Mesendoderm (in vitro differentiated cells): ENCODE measurements at regions not wholly inside any gene's neighbourhood (a gene's known extent, or its start where the extent isn't known, plus 50 kb on each side); places are given as distances from the start of the nearest gene placed in this dataset.

Experiments used
- DNase-seq: peaks from one replicate; pipeline ENCODE4 v3.0.0; 2013
- H2AK5ac ChIP-seq: 2 replicates; pipeline ENCODE4 v1.6.1; 2013; ENCODE audit warnings: low read length, inconsistent platforms
- H2BK120ac ChIP-seq: 2 replicates; pipeline ENCODE4 v1.6.1; 2013; ENCODE audit warnings: low read depth, mild to moderate bottlenecking, low read length, moderate library complexity, mixed read lengths
- H2BK15ac ChIP-seq: replicated peaks from 2 replicates; pipeline ENCODE4 v1.6.1; 2013; ENCODE audit warnings: low read depth, mild to moderate bottlenecking, moderate library complexity
- H2BK5ac ChIP-seq: 2 replicates; pipeline ENCODE4 v1.6.1; 2013; ENCODE audit warnings: low read length, inconsistent platforms
- H3K18ac ChIP-seq: 2 replicates; pipeline ENCODE4 v1.6.1; 2013; ENCODE audit warnings: mild to moderate bottlenecking, low read length, mixed read lengths
- H3K23ac ChIP-seq: one replicate; pipeline ENCODE4 v1.6.1; 2013; ENCODE audit warnings: low read length
- H3K27ac ChIP-seq: 2 replicates; pipeline ENCODE4 v1.5.1; 2013; ENCODE audit warnings: low read depth, mild to moderate bottlenecking, inconsistent platforms, low read length, moderate library complexity
- H3K27me3 ChIP-seq: 2 replicates; pipeline ENCODE4 v1.6.1; 2013; ENCODE audit warnings: low read length, control low read depth, mild to moderate bottlenecking, inconsistent platforms; ENCODE audit not compliant: insufficient read depth, poor library complexity
- H3K36me3 ChIP-seq: 2 replicates; pipeline ENCODE4 v1.6.1; 2013; ENCODE audit warnings: low read length, inconsistent platforms; ENCODE audit not compliant: control insufficient read depth, insufficient read depth
- H3K4ac ChIP-seq: one replicate; pipeline ENCODE4 v1.6.1; 2013; ENCODE audit warnings: low read depth, mild to moderate bottlenecking, low read length, moderate library complexity
- H3K4me1 ChIP-seq: 2 replicates; pipeline ENCODE4 v1.6.1; 2013; ENCODE audit warnings: low read depth, low read length, inconsistent platforms; ENCODE audit not compliant: control insufficient read depth
- H3K4me2 ChIP-seq: 2 replicates; pipeline ENCODE4 v1.6.1; 2013; ENCODE audit warnings: low read length
- H3K4me3 ChIP-seq: 2 replicates; pipeline ENCODE4 v1.5.1; 2013; ENCODE audit warnings: mild to moderate bottlenecking, low read length
- H3K56ac ChIP-seq: one replicate; pipeline ENCODE4 v1.6.1; 2013; ENCODE audit warnings: low read length
- H3K79me1 ChIP-seq: 2 replicates; pipeline ENCODE4 v1.6.1; 2013; ENCODE audit warnings: low read length, inconsistent platforms
- H3K79me2 ChIP-seq: 2 replicates; pipeline ENCODE4 v1.6.1; 2013; ENCODE audit warnings: mild to moderate bottlenecking, low read length; ENCODE audit not compliant: control insufficient read depth, insufficient read depth
- H3K9ac ChIP-seq: 2 replicates; pipeline ENCODE4 v1.6.1; 2013; ENCODE audit warnings: low read length, inconsistent platforms
- H4K5ac ChIP-seq: one replicate; pipeline ENCODE4 v1.6.1; 2013; ENCODE audit warnings: low read length
- H4K8ac ChIP-seq: one replicate; pipeline ENCODE4 v1.6.1; 2013; ENCODE audit warnings: low read depth, mild to moderate bottlenecking, control low read depth, low read length, moderate library complexity
- WGBS: extraction: QIAGEN DNeasy Blood & Tissue Kit; methylation state at CpG from one replicate; pipeline ENCODE4 v1.1.7; 2013; ENCODE audit warnings: low lambda C conversion rate, missing lambda C conversion rate; ENCODE audit not compliant: insufficient coverage; ENCODE audit errors: extremely low coverage; 5-methylcytosine and 5-hydroxymethylcytosine counted together

DNA sequence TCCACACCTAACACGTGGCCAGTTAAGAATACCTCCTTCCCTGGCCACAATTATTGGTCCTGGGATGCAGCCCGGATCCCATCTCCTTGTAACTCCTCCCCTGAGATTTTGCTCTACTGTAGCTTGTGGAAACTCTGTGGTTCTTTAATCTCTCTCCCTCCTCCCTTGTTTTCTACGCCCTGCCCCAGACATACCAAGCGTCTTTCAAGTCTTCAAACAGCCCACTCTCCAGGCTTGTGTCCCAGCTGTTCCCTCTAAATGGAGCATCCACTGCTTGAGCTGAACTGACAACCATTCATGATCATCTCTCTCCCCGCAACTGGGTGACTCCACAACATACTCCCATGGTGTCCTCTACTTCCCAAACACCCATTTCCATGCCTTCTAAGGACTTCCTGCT is 111.6 kb downstream of the SIPA1L2 start:
- no peak overlapping the region for H2BK15ac ChIP-seq
- peak overlapping the region; percentile 60 for H2AK5ac ChIP-seq
- peak; percentile 63 for DNase-seq
- peak overlapping the region; percentile 72 for H2BK5ac ChIP-seq
- no peak overlapping the region for H3K23ac ChIP-seq
- H4K5ac ChIP-seq, result no peak overlapping the region
- no peak overlapping the region for H3K4me3 ChIP-seq
- H3K56ac ChIP-seq, result no peak overlapping the region
- H3K27ac ChIP-seq, result peak overlapping the region; percentile 7
- H4K8ac ChIP-seq, result no peak overlapping the region
- no peak overlapping the region for H3K4ac ChIP-seq
- no peaks in the 10 kb centered on the region for H3K27me3 ChIP-seq
- H3K36me3 ChIP-seq, result peaks cover 4% of the 10 kb centered on the region
- no peak overlapping the region for H2BK120ac ChIP-seq
- H3K4me2 ChIP-seq, result no peak overlapping the region
- no peak overlapping the region for H3K9ac ChIP-seq
- H3K79me2 ChIP-seq, result peaks cover 28% of the 10 kb centered on the region
- peaks cover 20% of the 10 kb centered on the region for H3K79me1 ChIP-seq
- peaks cover 14% of the 10 kb centered on the region for H3K4me1 ChIP-seq
- WGBS, result no CpG with 5 or more reads among the region's 5 CpGs
- no peak overlapping the region for H3K18ac ChIP-seq

- H2BK15ac ChIP-seq, result no peak overlapping the region
- H3K4ac ChIP-seq, result no peak overlapping the region
- H4K8ac ChIP-seq, result no peak overlapping the region
- H2BK5ac ChIP-seq, result no peak overlapping the region
- H3K4me1 ChIP-seq, result peaks cover 13% of the 10 kb centered on the region
- H3K36me3 ChIP-seq, result peaks cover 4% of the 10 kb centered on the region
- no peak overlapping the region for H3K56ac ChIP-seq
- no peak for DNase-seq
- peaks cover 21% of the 10 kb centered on the region for H3K79me1 ChIP-seq
- no CpG with 5 or more reads among the region's 4 CpGs for WGBS
- H4K5ac ChIP-seq, result no peak overlapping the region
- no peak overlapping the region for H3K23ac ChIP-seq
- H3K18ac ChIP-seq, result no peak overlapping the region
- peaks cover 28% of the 10 kb centered on the region for H3K79me2 ChIP-seq
- no peak overlapping the region for H3K9ac ChIP-seq
- H2BK120ac ChIP-seq, result no peak overlapping the region
- H2AK5ac ChIP-seq, result no peak overlapping the region
- no peak overlapping the region for H3K27ac ChIP-seq
- H3K4me2 ChIP-seq, result no peak overlapping the region
- H3K4me3 ChIP-seq, result no peak overlapping the region
- no peaks in the 10 kb centered on the region for H3K27me3 ChIP-seq
Measured at GRCh38 chr1:232517204-232517603, 112.7 kb downstream of the SIPA1L2 start.

GRCh38 chr1:232515706-232516105 is 114.2 kb downstream of the SIPA1L2 start:
- no peaks in the 10 kb centered on the region for H3K27me3 ChIP-seq
- no peak overlapping the region for H2BK15ac ChIP-seq
- peaks cover 15% of the 10 kb centered on the region for H3K4me1 ChIP-seq
- H3K23ac ChIP-seq, result no peak overlapping the region
- H2BK120ac ChIP-seq, result no peak overlapping the region
- peaks cover 27% of the 10 kb centered on the region for H3K79me2 ChIP-seq
- no peak overlapping the region for H4K8ac ChIP-seq
- H4K5ac ChIP-seq, result no peak overlapping the region
- H2AK5ac ChIP-seq, result no peak overlapping the region
- peak; percentile 84 for DNase-seq
- WGBS, result no CpG with 5 or more reads among the region's 1 CpG
- H3K4ac ChIP-seq, result no peak overlapping the region
- H3K4me3 ChIP-seq, result no peak overlapping the region
- no peak overlapping the region for H3K4me2 ChIP-seq
- H3K9ac ChIP-seq, result no peak overlapping the region
- H3K36me3 ChIP-seq, result peaks cover 4% of the 10 kb centered on the region
- no peak overlapping the region for H3K56ac ChIP-seq
- no peak overlapping the region for H3K27ac ChIP-seq
- peaks cover 19% of the 10 kb centered on the region for H3K79me1 ChIP-seq
- no peak overlapping the region for H2BK5ac ChIP-seq
- H3K18ac ChIP-seq, result no peak overlapping the region

DNA sequence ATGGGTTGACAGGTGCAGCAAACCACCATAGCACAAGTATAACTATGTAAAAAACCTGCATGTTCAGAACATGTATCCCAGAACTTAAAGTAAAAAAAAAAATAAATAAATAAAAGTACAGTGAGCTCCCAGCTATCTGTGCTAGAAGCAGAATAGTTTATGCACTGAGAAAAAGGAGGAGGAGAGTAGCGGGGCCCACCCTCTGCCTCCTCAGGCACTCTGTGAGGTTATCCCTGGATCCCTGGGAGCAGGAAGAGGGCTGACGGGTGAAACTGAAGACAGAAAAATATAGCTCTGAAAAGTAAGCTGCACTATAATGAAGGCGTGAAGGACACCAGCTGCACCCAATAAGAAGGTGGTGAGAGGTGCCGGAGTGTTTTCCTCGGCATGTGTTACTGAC is 117.2 kb downstream of the SIPA1L2 start:
- Histone ChIP-seq H3K79me2 (peaks cover 43% of the 10 kb centered on the region), H3K9ac (no peak overlapping the region), H3K23ac (no peak overlapping the region), H2AK5ac (no peak overlapping the region), H2BK120ac (no peak overlapping the region), H2BK5ac (no peak overlapping the region), H4K5ac (no peak overlapping the region), H3K27me3 (no peaks in the 10 kb centered on the region), H3K4me2 (no peak overlapping the region), H3K56ac (no peak overlapping the region), H3K4me3 (no peak overlapping the region), H3K27ac (no peak overlapping the region), H2BK15ac (no peak overlapping the region), H3K4me1 (peaks cover 20% of the 10 kb centered on the region), H3K18ac (no peak overlapping the region), H3K4ac (no peak overlapping the region), H3K79me1 (peaks cover 14% of the 10 kb centered on the region), H4K8ac (no peak overlapping the region), H3K36me3 (peaks cover 4% of the 10 kb centered on the region)
- no peak for DNase-seq
- no CpG with 5 or more reads among the region's 5 CpGs for WGBS

DNA sequence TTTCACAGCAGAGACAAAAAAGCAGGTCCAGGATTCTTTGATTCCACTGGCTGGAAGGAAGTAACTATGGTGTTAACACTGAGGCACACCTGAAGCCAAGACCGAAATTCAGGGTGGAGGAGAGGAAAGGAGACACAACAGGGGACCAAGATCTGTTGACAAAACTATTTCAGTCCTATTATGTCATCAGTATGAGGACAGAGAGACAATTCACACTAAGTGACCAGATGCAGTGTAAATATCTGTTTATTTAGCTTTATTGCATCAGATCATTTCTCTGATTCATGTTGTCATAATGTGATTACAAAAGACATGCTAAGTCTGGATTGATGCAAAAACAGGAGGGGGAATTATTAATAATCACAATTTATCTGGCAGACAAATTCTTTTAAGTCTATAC is 118.8 kb downstream of the SIPA1L2 start:
- Histone ChIP-seq H3K4me1 (peaks cover 21% of the 10 kb centered on the region), H3K9ac (no peak overlapping the region), H2AK5ac (peak overlapping the region; percentile 18), H3K4me3 (no peak overlapping the region), H3K56ac (no peak overlapping the region), H2BK15ac (no peak overlapping the region), H3K4me2 (no peak overlapping the region), H2BK120ac (no peak overlapping the region), H3K27ac (no peak overlapping the region), H3K79me1 (peaks cover 19% of the 10 kb centered on the region), H3K4ac (no peak overlapping the region), H3K18ac (peak overlapping the region; percentile 51), H2BK5ac (no peak overlapping the region), H3K27me3 (no peaks in the 10 kb centered on the region), H3K79me2 (peaks cover 48% of the 10 kb centered on the region), H4K5ac (no peak overlapping the region), H3K23ac (no peak overlapping the region), H4K8ac (no peak overlapping the region), H3K36me3 (peaks cover 4% of the 10 kb centered on the region)
- WGBS, result no CpG with 5 or more reads among the region's 1 CpG
- DNase-seq, result no peak

DNA sequence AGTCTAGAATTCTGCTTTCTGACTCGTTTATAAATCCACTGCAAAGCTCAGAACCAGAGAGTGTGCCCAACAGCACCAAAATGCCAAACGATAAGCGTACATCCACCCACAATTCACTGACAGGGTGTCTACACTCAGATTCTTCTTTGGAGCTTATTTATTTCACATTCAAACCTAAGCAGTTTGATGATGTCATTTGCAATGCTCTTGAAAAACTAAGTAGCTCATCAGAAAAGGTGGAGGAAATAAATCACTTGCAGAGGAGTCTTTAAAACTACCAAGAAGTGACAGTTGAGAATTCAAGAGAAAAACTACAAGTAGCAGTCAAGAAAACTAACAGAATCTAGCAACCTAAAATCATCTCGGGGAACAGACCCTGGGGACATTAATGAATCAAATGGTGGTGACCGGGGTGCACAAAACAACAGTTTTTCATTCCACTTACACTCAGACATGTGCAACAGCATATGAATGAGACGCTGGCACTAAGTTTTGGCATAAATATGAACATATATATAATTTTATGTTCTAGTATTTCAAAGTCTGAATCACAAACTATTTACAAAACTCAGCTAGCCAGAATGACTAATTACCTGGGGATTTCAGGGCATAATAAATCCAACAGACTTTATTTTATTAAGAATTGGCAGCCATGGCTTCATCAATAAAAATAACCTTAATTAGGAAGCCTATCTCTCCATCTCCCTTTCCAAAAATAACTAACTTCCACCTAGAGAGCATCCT is 119.4 kb downstream of the SIPA1L2 start:
- Histone ChIP-seq H3K9ac (no peak overlapping the region), H3K18ac (peak overlapping the region; percentile 51), H3K79me1 (peaks cover 21% of the 10 kb centered on the region), H3K4me3 (no peak overlapping the region), H2BK15ac (no peak overlapping the region), H4K8ac (no peak overlapping the region), H2BK120ac (no peak overlapping the region), H2AK5ac (no peak overlapping the region), H3K23ac (no peak overlapping the region), H3K4me1 (peaks cover 21% of the 10 kb centered on the region), H3K27me3 (no peaks in the 10 kb centered on the region), H4K5ac (no peak overlapping the region), H3K4me2 (no peak overlapping the region), H2BK5ac (no peak overlapping the region), H3K4ac (no peak overlapping the region), H3K27ac (no peak overlapping the region), H3K79me2 (peaks cover 54% of the 10 kb centered on the region), H3K56ac (no peak overlapping the region), H3K36me3 (peaks cover 4% of the 10 kb centered on the region)
- WGBS, result no CpG with 5 or more reads among the region's 6 CpGs
- no peak for DNase-seq
